A549 (cell line): ENCODE measurements at regions not wholly inside any gene's neighbourhood (a gene's known extent, or its start where the extent isn't known, plus 50 kb on each side); places are given as distances from the start of the nearest gene placed in this dataset.
A peak's percentile ranks its signal among the peaks of the same experiment; 100 is the strongest.

Source experiments
- ATAC-seq, 2 experiments: fragments of 200-7000 bp in 1 of 2; fragments of >200 bp in 1 of 2; cut with Nextera tagmentation in 1 of 2; cut with Tn5 transposase in 1 of 2; 3 replicates each; pipeline versions ENCODE4 v1.8.0 to v1.9.1; 2018 to 2020; ENCODE audit warnings: mild to moderate bottlenecking in 1 of 2, moderate library complexity in 1 of 2
- CTCF ChIA-PET: fragments of 300-600 bp; sonication (Branson Sonifier 250); formaldehyde crosslinking; extraction: SDS; loops from one replicate; lab custom pipeline; 2021; ENCODE audit warnings: antibody characterized with exemption, inconsistent platforms; lab: Yijun Ruan, JAX
- POLR2A ChIA-PET: fragments of 350-600 bp; formaldehyde crosslinking; extraction: SDS; loops from one replicate; lab custom pipeline; 2021; ENCODE audit warnings: antibody characterized with exemption, inconsistent platforms; lab: Yijun Ruan, JAX
- DNase-seq, 2 experiments: peaks; one replicate each; pipeline versions ENCODE4 v3.0.0 to v3.0.0-alpha.2; 2011 to 2016; ENCODE audit warnings: low read depth in 1 of 2, low spot score in 1 of 2
- FAIRE-seq: peaks from 2 replicates; lab custom pipeline; 2011; peaks lifted over from hg19 to GRCh38; lab: Jason Lieb, UNC
- H3K27ac ChIP-seq, 2 experiments: fragments of >200 bp; sonication (Bioruptor Twin); formaldehyde crosslinking; 3 replicates each; pipeline ENCODE4 v1.5.1; 2016 to 2017
- H3K4me1 ChIP-seq: fragments of >200 bp; sonication (Bioruptor Twin); formaldehyde crosslinking; 3 replicates; pipeline ENCODE4 v1.6.1; 2016
- H3K4me2 ChIP-seq: fragments of >200 bp; sonication (Bioruptor Twin); formaldehyde crosslinking; 3 replicates; pipeline ENCODE4 v1.6.1; 2016
- H3K4me3 ChIP-seq: fragments of >200 bp; sonication (Bioruptor Twin); formaldehyde crosslinking; 3 replicates; pipeline ENCODE4 v1.5.1; 2016
- H3K9me3 ChIP-seq: fragments of >200 bp; sonication (Bioruptor Twin); formaldehyde crosslinking; 3 replicates; pipeline ENCODE4 v1.6.1; 2016
- ATOH8 ChIP-seq: fragments of 250-450 bp; sonication (Bioruptor Pico); IDR thresholded peaks from 2 replicates; pipeline ENCODE4 v1.5.0; 2020; ENCODE audit warnings: low read depth, mild to moderate bottlenecking, moderate library complexity
- BHLHE40 ChIP-seq: IDR thresholded peaks from 2 replicates; pipeline ENCODE4 v1.6.1; 2012; ENCODE audit warnings: low read depth, low read length, inconsistent platforms
- CTCF ChIP-seq: fragments of >200 bp; sonication (Bioruptor Twin); formaldehyde crosslinking; IDR thresholded peaks from 3 replicates; pipeline ENCODE4 v1.5.1; 2016
- ESRRA ChIP-seq: fragments of 150-350 bp; IDR thresholded peaks from 2 replicates; pipeline ENCODE4 v1.6.1; 2014; ENCODE audit warnings: mild to moderate bottlenecking, low read length, borderline replicate concordance
- FOSB ChIP-seq: fragments of 250-450 bp; sonication (Bioruptor Pico); IDR thresholded peaks from 2 replicates; pipeline ENCODE4 v1.5.0; 2020; ENCODE audit warnings: mild to moderate bottlenecking, moderate library complexity
- GATA3 ChIP-seq: IDR thresholded peaks from 2 replicates; pipeline ENCODE4 v1.6.1; 2012; ENCODE audit warnings: borderline replicate concordance
- HDAC2 ChIP-seq: fragments of 200-600 bp; sonication (generic); IDR thresholded peaks from 2 replicates; pipeline ENCODE4 v1.6.1; 2016
- HEYL ChIP-seq: fragments of 250-450 bp; sonication (Bioruptor Pico); IDR thresholded peaks from 2 replicates; pipeline ENCODE4 v1.8.0; 2021; ENCODE audit warnings: mild to moderate bottlenecking, moderate library complexity
- HMGXB4 ChIP-seq: fragments of 250-450 bp; sonication (Bioruptor Pico); IDR thresholded peaks from 2 replicates; pipeline ENCODE4 v1.5.0; 2021; ENCODE audit warnings: mild to moderate bottlenecking, moderate library complexity, borderline replicate concordance
- JUN ChIP-seq, 2 experiments: fragments of >200 bp; sonication (Bioruptor Twin); formaldehyde crosslinking; IDR thresholded peaks; 2 replicates in 1 of 2; 3 replicates in 1 of 2; pipeline ENCODE4 v1.6.1; 2016 to 2017
- JUNB ChIP-seq: fragments of >200 bp; sonication (Bioruptor Twin); formaldehyde crosslinking; IDR thresholded peaks from 2 replicates; pipeline ENCODE4 v1.6.1; 2016
- MAFK ChIP-seq: fragments of 450-650 bp; IDR thresholded peaks from 2 replicates; pipeline ENCODE4 v1.6.1; 2014; ENCODE audit not compliant: partially characterized antibody
- NFE2L2 ChIP-seq: fragments of 150-350 bp; conservative IDR thresholded peaks from 2 replicates; pipeline ENCODE4 v1.6.1; 2014; ENCODE audit warnings: low read length
- NPAS2 ChIP-seq: fragments of 250-450 bp; sonication (Bioruptor Pico); IDR thresholded peaks from 2 replicates; pipeline ENCODE4 v1.8.0; 2022; ENCODE audit warnings: mild to moderate bottlenecking, moderate library complexity, borderline replicate concordance
- RAD21 ChIP-seq, 2 experiments: fragments of >200 bp in 1 of 2; sonication (Bioruptor Twin) in 1 of 2; formaldehyde crosslinking in 1 of 2; IDR thresholded peaks in 1 of 2; conservative IDR thresholded peaks in 1 of 2; 2 replicates in 1 of 2; 3 replicates in 1 of 2; pipeline ENCODE4 v1.6.1; 2012 to 2018; ENCODE audit warnings: inconsistent platforms in 1 of 2
- REST ChIP-seq: fragments of 200-600 bp; sonication (generic); IDR thresholded peaks from 2 replicates; pipeline ENCODE4 v1.6.1; 2016; ENCODE audit warnings: antibody characterized with exemption, mild to moderate bottlenecking, moderate library complexity
- RFX5 ChIP-seq: fragments of 450-650 bp; IDR thresholded peaks from 2 replicates; pipeline ENCODE4 v1.7.1; 2014; ENCODE audit warnings: antibody characterized with exemption, mild to moderate bottlenecking, moderate library complexity
- SMC3 ChIP-seq: fragments of >200 bp; sonication (Bioruptor Twin); formaldehyde crosslinking; IDR thresholded peaks from 3 replicates; pipeline ENCODE4 v1.6.1; 2018; ENCODE audit warnings: inconsistent platforms
- TFCP2L1 ChIP-seq: fragments of 250-450 bp; sonication (Bioruptor Pico); IDR thresholded peaks from 2 replicates; pipeline ENCODE4 v1.5.0; 2021; ENCODE audit warnings: mild to moderate bottlenecking
- ZSCAN20 ChIP-seq: fragments of 250-450 bp; sonication (Bioruptor Pico); IDR thresholded peaks from 2 replicates; pipeline ENCODE4 v1.8.0; 2022; ENCODE audit warnings: mild to moderate bottlenecking, moderate library complexity
- WGBS: methylation state at CpG from one replicate; pipeline ENCODE4 v1.1.6; 2017; ENCODE audit errors: missing lambda C conversion rate; 5-methylcytosine and 5-hydroxymethylcytosine counted together

- no peak for TF ChIP-seq BHLHE40
- TF ChIP-seq NFE2L2: no peak
- no peak for TF ChIP-seq TFCP2L1
- TF ChIP-seq ESRRA: no peak
- no peak for TF ChIP-seq RFX5
- no peak for TF ChIP-seq NPAS2 (CRISPR knock-in tag)
- no peak for TF ChIP-seq HDAC2
- TF ChIP-seq ATOH8 (CRISPR knock-in tag): no peak
- TF ChIP-seq CTCF: no peak
- no peak for TF ChIP-seq MAFK
- TF ChIP-seq GATA3: no peak
- TF ChIP-seq HMGXB4: no peak
- no peak for TF ChIP-seq RAD21 (conservative IDR thresholded peaks at IDR 0.05 in 1 of 2, IDR thresholded peaks at IDR 0.05 in 1 of 2)
- no peak for TF ChIP-seq JUNB
- no peak for TF ChIP-seq ZSCAN20 (CRISPR knock-in tag)
- TF ChIP-seq HEYL (CRISPR knock-in tag): no peak
- TF ChIP-seq SMC3: no peak
- no peak for TF ChIP-seq JUN (IDR thresholded peaks at IDR 0.05)
- no peak for TF ChIP-seq FOSB (CRISPR knock-in tag)
- no peak for TF ChIP-seq REST
- DNase-seq (no peak), FAIRE-seq (no peak), ATAC-seq (peak in 1 of 2 experiments; percentile 34; a peak in 1 of 6 replicates)
- Histone ChIP-seq H3K4me3 (no peak overlapping the region), H3K27ac (peak overlapping the region; percentile 53 to 84), H3K9me3 (no peaks in the 10 kb centered on the region), H3K4me2 (peak overlapping the region; percentile 30; the same call in 2 of the 3 replicates), H3K4me1 (peaks cover 20% of the 10 kb centered on the region)
- ChIA-PET CTCF (interaction anchor here (2.2 kb wide), 1 partner anchor 16 kb away, joined by 9 read pairs; no protein-coding TSS in a partner anchor), POLR2A (interaction anchor here (1.0 kb wide), 1 partner anchor 22 kb away, joined by 3 read pairs; no protein-coding TSS in a partner anchor)
- WGBS: 97% methylated on average over 5 of the region's 5 CpGs
Observed at GRCh38 chr1:94714152-94714551, 106.0 kb upstream of the SLC44A3 start.
